ENCODE measurements at regions not wholly inside any gene's neighbourhood (a gene's known extent, or its start where the extent isn't known, plus 50 kb on each side); places are given as distances from the start of the nearest gene placed in this dataset.

DNA sequence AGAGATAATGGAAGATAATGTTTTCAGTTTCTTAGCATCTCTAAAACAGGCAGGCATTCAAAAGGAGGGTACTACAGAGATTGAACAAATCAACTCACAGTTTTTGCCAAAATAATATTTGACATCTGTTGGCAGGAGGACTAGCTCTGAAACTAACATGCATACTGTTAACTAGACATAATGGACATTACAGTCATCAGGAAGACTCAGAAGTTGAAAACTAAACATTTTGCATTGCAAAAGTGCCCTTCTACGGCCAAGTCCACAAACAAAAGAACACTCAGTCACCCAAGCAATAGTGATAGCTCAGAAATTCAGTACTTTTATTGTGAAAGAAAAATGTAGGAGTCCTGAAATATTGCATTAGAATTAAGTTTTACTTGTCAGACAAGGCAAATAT, 399.0 kb downstream of the HGF start (continued):
- TF ChIP-seq HNF4A (conservative IDR thresholded peaks at IDR 0.05), result no peak
- no peak for TF ChIP-seq FOXA1 (IDR thresholded peaks at IDR 0.05)
- TF ChIP-seq GABPA (IDR thresholded peaks at IDR 0.05 in 1 of 2, conservative IDR thresholded peaks at IDR 0.05 in 1 of 2), result no peak
- TF ChIP-seq, protein P1, sequence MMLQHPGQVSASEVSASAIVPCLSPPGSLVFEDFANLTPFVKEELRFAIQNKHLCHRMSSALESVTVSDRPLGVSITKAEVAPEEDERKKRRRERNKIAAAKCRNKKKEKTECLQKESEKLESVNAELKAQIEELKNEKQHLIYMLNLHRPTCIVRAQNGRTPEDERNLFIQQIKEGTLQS (IDR thresholded peaks at IDR 0.05), result no peak

DNA sequence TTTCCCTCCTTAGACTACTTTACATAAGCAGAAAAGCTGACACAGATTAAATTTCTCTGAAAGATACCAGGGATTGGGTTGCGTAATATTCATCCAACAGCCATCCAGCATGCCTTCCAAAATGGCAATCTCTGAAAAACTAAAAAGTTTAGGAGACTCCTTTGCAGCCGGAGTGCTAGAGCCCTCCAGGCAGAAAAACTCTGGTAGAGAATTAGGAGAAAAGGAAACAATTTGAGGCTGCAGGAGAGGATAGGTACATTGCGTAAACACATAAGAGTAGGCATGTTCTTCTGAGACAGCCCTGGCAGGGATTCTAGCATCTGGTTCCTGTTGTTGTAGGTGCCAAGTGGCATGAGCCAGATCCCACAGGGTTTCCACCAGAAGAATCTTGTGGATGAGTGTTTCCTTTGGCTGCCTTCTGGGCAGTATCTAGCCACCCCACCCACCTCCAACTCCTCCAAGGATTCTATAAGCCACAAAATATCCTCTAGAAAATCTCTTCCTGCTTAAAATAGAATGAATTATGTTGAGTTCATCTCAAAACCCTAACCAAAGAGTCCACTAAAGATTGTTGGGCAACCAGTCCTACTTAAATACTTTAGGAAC, 402.4 kb downstream of the HGF start:
- Histone ChIP-seq H3K9ac (ENCODE audit: low read depth in 1 of 2, low read length in 2 of 2) (no peak overlapping the region), H3K9me3 (ENCODE audit: control insufficient read depth in 4 of 4, low read length in 3 of 4) (no peaks in the 10 kb centered on the region), H3K36me3 (ENCODE audit: control insufficient read depth in 4 of 4, insufficient read depth in 3 of 4, low read depth in 1 of 4, low read length in 3 of 4) (no peaks in the 10 kb centered on the region), H3K27me3 (ENCODE audit: control insufficient read depth in 4 of 4, insufficient read depth in 4 of 4, low read length in 3 of 4) (no peaks in the 10 kb centered on the region), H3K27ac (ENCODE audit: low read depth in 1 of 2, low read length in 2 of 2) (no peak overlapping the region), H3K4me3 (ENCODE audit: low read depth in 1 of 3, low read length in 3 of 3) (no peak overlapping the region), H3K4me1 (ENCODE audit: control insufficient read depth in 4 of 4, insufficient read depth in 4 of 4, low read length in 3 of 4) (no peaks in the 10 kb centered on the region)
- no peak for TF ChIP-seq YY1 (IDR thresholded peaks at IDR 0.05)
- no peak for TF ChIP-seq NR2F2 (IDR thresholded peaks at IDR 0.05)
- TF ChIP-seq MAX (IDR thresholded peaks at IDR 0.05), result no peak
- TF ChIP-seq HNF4G (IDR thresholded peaks at IDR 0.05), result no peak
- no peak for TF ChIP-seq GABPA (IDR thresholded peaks at IDR 0.05 in 1 of 2, conservative IDR thresholded peaks at IDR 0.05 in 1 of 2)
- TF ChIP-seq, protein P2, sequence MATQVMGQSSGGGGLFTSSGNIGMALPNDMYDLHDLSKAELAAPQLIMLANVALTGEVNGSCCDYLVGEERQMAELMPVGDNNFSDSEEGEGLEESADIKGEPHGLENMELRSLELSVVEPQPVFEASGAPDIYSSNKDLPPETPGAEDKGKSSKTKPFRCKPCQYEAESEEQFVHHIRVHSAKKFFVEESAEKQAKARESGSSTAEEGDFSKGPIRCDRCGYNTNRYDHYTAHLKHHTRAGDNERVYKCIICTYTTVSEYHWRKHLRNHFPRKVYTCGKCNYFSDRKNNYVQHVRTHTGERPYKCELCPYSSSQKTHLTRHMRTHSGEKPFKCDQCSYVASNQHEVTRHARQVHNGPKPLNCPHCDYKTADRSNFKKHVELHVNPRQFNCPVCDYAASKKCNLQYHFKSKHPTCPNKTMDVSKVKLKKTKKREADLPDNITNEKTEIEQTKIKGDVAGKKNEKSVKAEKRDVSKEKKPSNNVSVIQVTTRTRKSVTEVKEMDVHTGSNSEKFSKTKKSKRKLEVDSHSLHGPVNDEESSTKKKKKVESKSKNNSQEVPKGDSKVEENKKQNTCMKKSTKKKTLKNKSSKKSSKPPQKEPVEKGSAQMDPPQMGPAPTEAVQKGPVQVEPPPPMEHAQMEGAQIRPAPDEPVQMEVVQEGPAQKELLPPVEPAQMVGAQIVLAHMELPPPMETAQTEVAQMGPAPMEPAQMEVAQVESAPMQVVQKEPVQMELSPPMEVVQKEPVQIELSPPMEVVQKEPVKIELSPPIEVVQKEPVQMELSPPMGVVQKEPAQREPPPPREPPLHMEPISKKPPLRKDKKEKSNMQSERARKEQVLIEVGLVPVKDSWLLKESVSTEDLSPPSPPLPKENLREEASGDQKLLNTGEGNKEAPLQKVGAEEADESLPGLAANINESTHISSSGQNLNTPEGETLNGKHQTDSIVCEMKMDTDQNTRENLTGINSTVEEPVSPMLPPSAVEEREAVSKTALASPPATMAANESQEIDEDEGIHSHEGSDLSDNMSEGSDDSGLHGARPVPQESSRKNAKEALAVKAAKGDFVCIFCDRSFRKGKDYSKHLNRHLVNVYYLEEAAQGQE (IDR thresholded peaks at IDR 0.05), result no peak
- no peak for TF ChIP-seq FOXA1 (IDR thresholded peaks at IDR 0.05)
- no peak for TF ChIP-seq RXRA (IDR thresholded peaks at IDR 0.05)
- DNase-seq (ENCODE audit: low spot score), result no peak
- WGBS, result 84% methylated on average over 3 of the region's 3 CpGs

DNA sequence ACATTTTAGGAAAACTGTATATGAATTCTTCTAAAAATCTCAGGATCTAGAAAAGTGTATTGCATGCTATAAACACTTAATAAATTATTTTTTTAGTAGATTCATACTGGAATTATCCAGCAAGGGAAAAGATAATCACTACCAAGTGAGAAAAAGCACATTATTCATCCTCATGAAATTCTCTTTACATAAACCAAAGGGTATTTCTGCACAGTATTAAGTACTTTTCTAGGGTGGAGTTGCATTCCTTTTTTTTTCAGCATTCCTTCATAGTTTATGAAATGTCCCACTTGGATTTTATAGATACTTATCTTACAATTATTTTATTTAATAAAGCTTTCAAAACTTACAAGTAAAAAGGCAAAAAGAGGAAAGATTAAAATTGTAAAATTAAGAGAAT, 403.3 kb downstream of the HGF start:
- TF ChIP-seq EGR1 (IDR thresholded peaks at IDR 0.05; ENCODE audit: low read depth in 2 of 2), result no peak
- no peak for TF ChIP-seq RXRA (IDR thresholded peaks at IDR 0.05)
- no peak for TF ChIP-seq FOXA2 (IDR thresholded peaks at IDR 0.05)
- no peak for TF ChIP-seq SP1 (IDR thresholded peaks at IDR 0.05)
- no peak for TF ChIP-seq HNF4A (conservative IDR thresholded peaks at IDR 0.05)
- no peaks in the 10 kb centered on the region for H3K27me3 ChIP-seq (ENCODE audit: control insufficient read depth in 4 of 4, insufficient read depth in 4 of 4, low read length in 3 of 4)
- H3K9ac ChIP-seq (ENCODE audit: low read depth in 1 of 2, low read length in 2 of 2), result no peak overlapping the region
- no peak overlapping the region for H3K27ac ChIP-seq (ENCODE audit: low read depth in 1 of 2, low read length in 2 of 2)
- H3K9me3 ChIP-seq (ENCODE audit: control insufficient read depth in 4 of 4, low read length in 3 of 4), result no peaks in the 10 kb centered on the region
- no peak for DNase-seq (ENCODE audit: low spot score)
- H3K4me1 ChIP-seq (ENCODE audit: control insufficient read depth in 4 of 4, insufficient read depth in 4 of 4, low read length in 3 of 4), result no peaks in the 10 kb centered on the region
- no peaks in the 10 kb centered on the region for H3K36me3 ChIP-seq (ENCODE audit: control insufficient read depth in 4 of 4, insufficient read depth in 3 of 4, low read depth in 1 of 4, low read length in 3 of 4)
- no peak overlapping the region for H3K4me3 ChIP-seq (ENCODE audit: low read depth in 1 of 3, low read length in 3 of 3)
